ENCODE measurements at regions not wholly inside any gene's neighbourhood (a gene's known extent, or its start where the extent isn't known, plus 50 kb on each side); places are given as distances from the start of the nearest gene placed in this dataset.

DNA sequence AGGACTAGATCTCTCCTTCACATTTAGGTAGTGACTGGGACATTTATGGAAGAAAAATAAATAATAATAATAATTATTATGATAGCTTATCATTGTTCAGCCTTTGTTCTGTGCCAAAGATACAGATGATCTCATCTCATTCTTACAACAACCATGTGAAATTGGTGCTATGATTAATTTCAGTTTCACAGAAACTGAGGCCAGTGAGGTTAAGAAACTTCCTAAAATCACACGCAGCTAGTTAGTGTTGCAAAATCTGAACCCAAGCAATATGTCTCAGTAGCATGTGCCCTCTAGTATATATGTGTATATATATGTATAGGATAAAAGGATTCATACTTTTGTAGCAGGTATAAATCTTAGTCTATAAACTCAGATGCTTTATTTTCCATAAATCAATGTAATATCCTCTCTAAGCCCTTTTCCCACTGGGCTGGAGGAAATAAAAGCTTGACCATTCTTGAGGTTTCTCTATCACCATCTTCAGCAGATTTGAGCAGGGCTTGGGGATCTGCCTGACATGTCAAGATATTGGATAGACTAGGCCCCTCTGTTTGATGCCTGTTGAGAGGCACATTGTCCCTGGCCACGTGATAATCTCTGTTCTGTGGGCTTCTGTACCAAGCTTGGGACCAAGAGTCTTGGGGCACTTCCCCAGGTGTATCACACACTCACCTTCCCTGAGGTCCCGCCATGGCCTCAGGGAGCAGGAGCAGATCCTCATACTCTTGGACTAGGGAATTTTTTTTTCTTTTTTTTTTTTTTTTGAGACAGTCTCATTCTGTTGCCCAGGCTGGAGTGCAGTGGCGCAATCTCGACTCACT is 172.6 kb upstream of the NRP1 start:
- TF ChIP-seq, protein P1, sequence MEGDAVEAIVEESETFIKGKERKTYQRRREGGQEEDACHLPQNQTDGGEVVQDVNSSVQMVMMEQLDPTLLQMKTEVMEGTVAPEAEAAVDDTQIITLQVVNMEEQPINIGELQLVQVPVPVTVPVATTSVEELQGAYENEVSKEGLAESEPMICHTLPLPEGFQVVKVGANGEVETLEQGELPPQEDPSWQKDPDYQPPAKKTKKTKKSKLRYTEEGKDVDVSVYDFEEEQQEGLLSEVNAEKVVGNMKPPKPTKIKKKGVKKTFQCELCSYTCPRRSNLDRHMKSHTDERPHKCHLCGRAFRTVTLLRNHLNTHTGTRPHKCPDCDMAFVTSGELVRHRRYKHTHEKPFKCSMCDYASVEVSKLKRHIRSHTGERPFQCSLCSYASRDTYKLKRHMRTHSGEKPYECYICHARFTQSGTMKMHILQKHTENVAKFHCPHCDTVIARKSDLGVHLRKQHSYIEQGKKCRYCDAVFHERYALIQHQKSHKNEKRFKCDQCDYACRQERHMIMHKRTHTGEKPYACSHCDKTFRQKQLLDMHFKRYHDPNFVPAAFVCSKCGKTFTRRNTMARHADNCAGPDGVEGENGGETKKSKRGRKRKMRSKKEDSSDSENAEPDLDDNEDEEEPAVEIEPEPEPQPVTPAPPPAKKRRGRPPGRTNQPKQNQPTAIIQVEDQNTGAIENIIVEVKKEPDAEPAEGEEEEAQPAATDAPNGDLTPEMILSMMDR (IDR thresholded peaks at IDR 0.05) = no peak
- TF ChIP-seq POLR2A (IDR thresholded peaks at IDR 0.05) = no peak
